COLO668 (cell line): ENCODE measurements at regions not wholly inside any gene's neighbourhood (a gene's known extent, or its start where the extent isn't known, plus 50 kb on each side); places are given as distances from the start of the nearest gene placed in this dataset.

Source experiments
- DNase-seq: peaks from one replicate; lab custom pipeline; 2025; ENCODE audit not compliant: unreplicated experiment; lab: John Stamatoyannopoulos, UW

GRCh38 chr2:66036948-66037347, 398.0 kb upstream of the MEIS1 start:
- DNase-seq = no peak

GRCh38 chr2:66034467-66034866, 400.5 kb upstream of the MEIS1 start:
- DNase-seq = no peak

- no peak for DNase-seq
Observed at GRCh38 chr2:66032226-66032775, 402.6 kb upstream of the MEIS1 start.

DNA sequence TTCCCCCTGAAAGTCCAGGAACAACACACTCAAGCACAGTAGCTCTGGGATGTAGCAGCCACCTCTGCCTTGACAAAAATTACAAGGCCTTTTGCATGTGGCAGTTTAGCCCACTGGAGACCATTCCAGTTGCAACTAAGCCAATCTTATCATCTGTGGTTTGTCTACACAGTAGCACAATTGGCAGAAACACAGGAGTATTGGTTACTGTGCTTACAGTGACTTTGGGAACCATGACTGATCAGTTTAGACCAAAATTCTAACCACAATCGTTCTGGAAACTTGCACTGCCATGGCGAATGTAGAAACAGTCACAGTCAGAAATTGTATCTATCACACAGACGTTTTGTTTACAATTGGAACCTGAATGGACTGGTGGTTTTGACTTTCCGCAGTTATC, 403.7 kb upstream of the MEIS1 start:
- DNase-seq = no peak

- DNase-seq = no peak
Observed at GRCh38 chr2:66030553-66030952, 404.4 kb upstream of the MEIS1 start.

DNA sequence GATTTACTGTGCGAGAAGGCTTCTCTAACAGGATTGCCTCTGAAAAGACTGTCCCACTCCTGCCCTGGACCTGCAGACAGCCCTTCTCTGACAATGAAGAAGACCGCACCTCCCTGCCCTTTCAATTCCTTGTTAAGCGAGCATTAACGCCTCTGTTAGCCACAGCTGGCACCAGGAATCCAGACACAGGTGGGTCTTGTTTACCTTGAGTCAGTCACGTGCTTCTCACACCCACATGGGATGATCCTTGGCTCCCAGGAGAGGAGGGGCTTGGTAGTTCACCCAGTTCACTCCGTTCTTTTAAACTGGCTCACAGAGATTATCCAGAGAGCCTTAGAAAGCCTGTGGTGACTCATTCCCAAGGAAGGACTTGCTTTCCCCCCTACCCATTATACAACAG, 410.5 kb upstream of the MEIS1 start:
- DNase-seq = peak; percentile 69

DNA sequence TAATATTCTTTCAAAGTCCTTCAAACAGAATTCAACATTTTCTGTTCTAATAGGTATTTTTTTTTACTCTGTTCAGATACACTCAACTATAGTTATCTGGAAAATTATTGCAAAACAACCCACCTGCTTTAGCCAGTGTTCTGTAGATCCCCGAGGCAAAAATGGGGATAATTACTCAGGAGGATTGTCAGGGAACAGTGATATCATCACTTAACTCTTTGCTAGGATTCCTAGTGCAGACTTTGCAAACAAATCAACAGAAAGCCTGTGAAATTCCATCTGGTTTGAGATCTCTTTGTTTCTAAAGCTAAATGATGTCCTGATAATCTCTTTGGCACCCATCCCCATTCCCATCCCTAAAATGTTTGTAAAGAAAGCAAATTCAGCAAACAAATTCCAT, 413.6 kb upstream of the MEIS1 start:
- DNase-seq = no peak

DNA sequence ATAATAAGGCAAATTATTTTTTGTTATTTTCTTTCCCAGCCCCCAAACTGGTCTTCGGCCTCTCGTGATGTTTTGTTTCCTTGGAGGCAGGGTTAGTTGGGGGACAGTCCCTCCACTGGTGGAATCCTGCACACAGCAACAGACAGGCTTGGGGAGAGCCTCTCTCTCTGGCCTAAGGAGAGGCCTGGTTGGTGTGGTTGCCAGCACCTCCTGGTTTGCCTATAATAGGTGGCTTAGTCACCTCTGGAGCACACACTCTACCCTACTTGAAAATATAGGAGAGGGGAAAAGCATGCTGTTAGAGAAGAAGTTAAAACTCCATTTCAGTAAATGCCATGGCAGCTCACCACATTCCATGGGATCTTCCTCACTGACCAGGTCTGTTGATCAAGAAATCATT, 417.2 kb upstream of the MEIS1 start:
- DNase-seq = no peak

DNA sequence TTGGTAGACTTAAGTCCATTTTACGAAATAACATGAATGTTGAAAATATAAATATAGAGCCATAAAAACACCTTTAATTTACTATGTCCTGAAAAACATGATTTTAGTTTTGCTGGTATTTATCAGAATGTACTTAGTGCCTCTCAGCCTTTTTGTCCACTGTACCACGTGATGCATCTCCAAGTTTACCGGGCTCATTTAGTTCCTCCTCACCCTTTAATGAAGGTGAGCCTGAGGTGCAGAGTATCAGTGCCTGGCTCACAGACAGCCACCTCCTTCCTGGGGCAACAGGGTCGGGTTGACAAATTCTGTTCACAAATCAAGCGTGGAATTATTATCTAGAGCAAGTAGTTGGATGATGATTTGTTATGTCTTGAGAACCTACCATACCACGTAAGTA, 420.5 kb upstream of the MEIS1 start:
- no peak for DNase-seq

DNA sequence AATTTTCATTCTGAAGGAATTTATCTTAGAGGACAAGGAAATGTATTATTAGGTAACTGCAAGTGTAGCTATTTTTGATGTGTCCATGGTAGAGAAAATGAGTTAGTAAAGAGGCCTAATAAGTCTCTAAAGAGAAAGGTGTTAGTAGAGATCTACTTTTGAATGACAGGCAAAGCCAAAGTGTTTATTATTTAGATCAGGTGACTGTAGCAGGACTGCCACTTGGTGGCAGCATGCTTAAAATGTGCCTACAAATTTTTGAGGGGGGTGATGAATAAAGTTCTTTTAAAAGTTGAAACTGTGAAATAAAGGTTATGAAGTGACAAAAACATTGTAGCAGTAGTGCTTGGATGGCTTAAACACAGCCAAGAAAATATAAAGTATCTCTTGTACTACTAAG, 421.5 kb upstream of the MEIS1 start:
- peak; percentile 7 for DNase-seq

DNA sequence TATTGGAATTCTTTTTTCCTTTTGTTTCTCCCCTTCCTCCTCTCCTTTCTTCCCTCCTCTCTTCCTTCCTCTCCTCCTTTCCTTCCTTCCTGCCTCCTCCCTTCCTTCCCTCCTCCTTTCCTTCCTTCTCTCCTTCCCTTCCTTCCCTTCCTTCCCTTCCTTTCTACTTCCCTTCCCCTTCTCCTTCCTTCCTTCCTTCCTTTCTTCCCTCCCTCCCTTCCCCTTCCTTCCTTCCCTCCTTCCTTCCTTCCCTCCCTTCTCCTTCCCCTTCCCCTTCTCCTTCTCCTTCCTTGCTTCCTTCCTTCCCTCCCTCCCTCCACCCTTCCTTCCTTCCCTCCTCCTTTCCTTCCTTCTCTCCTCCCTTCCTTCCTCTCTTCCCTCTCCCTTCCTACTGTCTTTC, 431.0 kb upstream of the MEIS1 start:
- DNase-seq = no peak

GRCh38 chr2:66001538-66001937, 433.4 kb upstream of the MEIS1 start:
- no peak for DNase-seq

- no peak for DNase-seq
Observed at GRCh38 chr2:66000901-66001300, 434.0 kb upstream of the MEIS1 start.

DNA sequence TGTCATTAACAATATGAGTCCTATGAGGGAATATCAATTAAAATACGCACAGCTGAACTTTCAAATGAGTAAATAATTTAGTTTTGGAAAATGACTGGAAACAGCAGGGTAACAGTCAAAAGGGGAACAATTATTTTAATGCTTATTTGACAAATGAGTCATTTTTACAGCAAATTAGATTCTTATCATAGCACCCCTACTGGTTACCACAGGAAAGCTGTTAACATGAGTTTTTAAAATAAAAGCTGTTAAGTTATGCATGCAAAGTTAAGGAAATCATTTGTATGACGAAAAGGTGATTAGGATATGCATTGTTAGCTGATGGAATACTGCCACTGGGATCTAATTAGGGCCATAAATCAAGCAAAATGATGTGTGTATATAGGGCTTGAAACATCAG, 435.1 kb upstream of the MEIS1 start:
- DNase-seq = no peak

GRCh38 chr2:65999103-65999502, 435.8 kb upstream of the MEIS1 start:
- DNase-seq = no peak

DNA sequence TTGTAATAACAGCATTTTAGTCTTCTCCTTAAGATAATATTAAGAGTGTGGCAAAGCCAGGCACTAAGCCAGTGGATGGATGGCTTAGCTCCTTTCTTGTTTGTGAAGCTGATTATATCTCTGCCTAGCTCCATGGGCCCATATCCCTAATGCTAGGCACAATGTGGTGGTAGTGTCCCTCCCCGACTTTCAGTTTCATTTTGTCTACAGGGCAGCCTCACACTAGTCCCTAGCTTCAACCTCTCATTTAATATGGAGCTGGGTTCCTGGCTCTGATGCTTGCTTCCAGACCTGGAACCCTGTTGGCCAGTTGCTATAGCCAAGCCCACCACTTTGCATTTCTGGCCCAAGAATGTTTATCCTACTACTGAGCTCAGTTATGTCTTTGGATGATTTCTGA, 437.0 kb upstream of the MEIS1 start:
- no peak for DNase-seq

DNA sequence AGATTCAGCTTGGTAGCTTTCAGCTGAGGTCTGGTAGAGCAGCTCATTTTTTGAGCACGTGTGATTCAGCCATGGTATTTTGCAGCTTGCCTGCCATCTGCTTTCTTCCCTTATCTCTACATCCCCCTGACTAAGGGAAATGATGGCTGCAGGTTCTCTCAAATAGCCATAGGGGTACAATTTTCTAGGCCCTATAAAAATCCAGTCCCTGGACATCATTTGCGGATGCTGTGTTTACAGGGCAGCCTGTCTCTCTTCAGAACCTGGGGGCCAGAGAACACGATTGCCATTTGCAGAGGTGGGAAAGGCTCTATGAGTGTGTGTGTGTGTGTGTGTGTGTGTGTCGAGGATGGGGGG, 442.7 kb upstream of the MEIS1 start:
- no peak for DNase-seq

DNA sequence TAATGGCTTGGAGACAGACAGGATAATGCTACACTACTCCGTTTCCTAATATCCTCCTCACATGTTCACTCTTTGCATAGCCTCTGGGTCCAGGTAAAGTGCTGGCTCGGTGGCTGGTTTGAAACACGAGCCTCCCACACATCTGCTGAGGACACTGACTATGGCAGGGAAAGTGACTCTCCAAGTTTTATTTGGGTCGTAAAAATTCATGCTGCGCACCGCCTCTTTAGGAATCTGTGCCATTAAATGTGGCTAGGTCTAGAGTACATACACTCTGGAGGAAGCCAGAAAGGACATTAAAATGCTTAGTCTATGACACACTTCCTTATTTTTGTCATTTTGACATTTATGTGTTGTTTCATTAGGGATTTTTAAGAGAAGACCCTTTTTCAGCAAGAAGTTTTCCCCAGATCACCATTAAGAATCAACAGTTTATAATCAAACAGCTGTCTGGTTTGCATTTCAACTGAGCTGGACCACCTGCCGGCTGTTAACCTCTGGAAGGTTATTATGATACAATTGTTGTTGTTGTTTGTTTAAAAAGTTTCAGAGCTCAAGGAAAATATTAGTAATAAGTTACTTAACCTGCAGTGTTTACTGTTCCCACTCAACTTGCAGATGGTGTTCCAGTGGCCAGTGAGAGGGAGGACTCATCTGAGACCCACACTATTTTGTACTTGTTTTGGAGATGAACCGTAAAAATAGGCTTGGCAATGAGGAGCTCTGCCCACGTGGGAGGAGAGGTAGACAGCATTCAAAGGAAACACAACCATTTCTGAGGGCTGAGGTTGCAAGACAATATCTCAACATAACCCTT, 443.3 kb upstream of the MEIS1 start:
- peak; percentile 77 for DNase-seq

DNA sequence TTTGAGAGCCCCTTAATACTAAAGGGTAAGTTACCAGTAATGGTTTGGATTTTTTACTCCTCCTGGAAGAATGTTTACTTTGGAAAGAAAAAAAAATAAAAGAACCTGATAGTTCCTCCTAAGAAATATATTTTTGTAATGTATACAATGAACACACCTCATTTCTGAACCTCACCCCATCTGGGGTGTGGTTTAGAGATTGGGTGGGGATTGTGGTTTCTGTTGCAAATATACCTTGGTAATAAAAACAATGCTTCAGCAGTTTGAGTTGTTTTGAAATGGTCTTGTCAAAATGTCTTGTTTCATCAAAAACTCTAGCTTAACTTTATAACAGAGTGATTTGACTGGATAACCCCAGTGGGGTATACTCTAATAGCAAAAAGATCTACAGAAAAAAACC, 448.9 kb upstream of the MEIS1 start:
- no peak for DNase-seq

DNA sequence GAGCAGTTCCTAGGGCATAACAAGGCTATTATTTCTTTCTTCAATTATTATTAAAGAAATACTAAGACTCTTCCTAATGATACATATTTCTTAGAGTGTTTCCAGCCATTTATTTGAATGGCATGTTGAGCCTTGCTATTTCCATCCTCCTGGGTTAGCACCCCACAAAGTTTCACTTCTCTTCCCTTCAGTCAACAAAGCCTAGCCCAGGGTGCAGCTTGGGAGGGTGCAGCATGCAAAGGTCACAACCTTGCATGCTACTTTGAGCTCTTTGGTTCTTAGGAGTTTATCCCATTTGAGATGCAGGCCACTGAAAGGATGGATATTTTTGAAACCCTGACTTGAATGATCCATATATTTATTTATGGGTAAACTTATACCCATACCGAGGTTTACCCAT, 454.4 kb upstream of the MEIS1 start:
- no peak for DNase-seq

- DNase-seq = no peak
Observed at GRCh38 chr2:65979446-65979845, 455.5 kb upstream of the MEIS1 start.

GRCh38 chr2:65974067-65974723, 460.7 kb upstream of the MEIS1 start:
- no peak for DNase-seq

GRCh38 chr2:65969161-65969560, 465.8 kb upstream of the MEIS1 start:
- DNase-seq = peak; percentile 27
